H1 (cell line): ENCODE measurements at regions not wholly inside any gene's neighbourhood (a gene's known extent, or its start where the extent isn't known, plus 50 kb on each side); places are given as distances from the start of the nearest gene placed in this dataset.

ENCODE experiments used
- CHD2 ChIP-seq: IDR thresholded peaks from 2 replicates; pipeline ENCODE4 v1.6.1; 2012; ENCODE audit warnings: low read length, improper control_type of control experiment
- FOSL1 ChIP-seq: IDR thresholded peaks from 2 replicates; pipeline ENCODE4 v1.6.1; 2011; ENCODE audit warnings: mild to moderate bottlenecking, low read depth, low read length, moderate library complexity; ENCODE audit not compliant: insufficient read depth
- KDM5A ChIP-seq: fragments of 200-600 bp; IDR thresholded peaks from 2 replicates; pipeline ENCODE4 v1.7.1; 2012; ENCODE audit warnings: mild to moderate bottlenecking, low read length, inconsistent platforms, mixed read lengths
- MAFK ChIP-seq: IDR thresholded peaks from 2 replicates; pipeline ENCODE4 v1.6.1; 2012; ENCODE audit warnings: low read depth, mild to moderate bottlenecking, improper control_type of control experiment, low read length
- RBBP5 ChIP-seq: IDR thresholded peaks from 2 replicates; pipeline ENCODE4 v1.7.1; 2012; ENCODE audit warnings: low read depth, mild to moderate bottlenecking, inconsistent platforms, low read length, moderate library complexity, borderline replicate concordance

GRCh38 chr15:62964251-62964650, 78.3 kb upstream of the TPM1 start (continued):
- no peak for TF ChIP-seq FOSL1
- TF ChIP-seq CHD2, result no peak
- no peak for TF ChIP-seq RBBP5
- no peak for TF ChIP-seq KDM5A
- TF ChIP-seq MAFK, result no peak
